BE2C (cell line): ENCODE measurements at regions not wholly inside any gene's neighbourhood (a gene's known extent, or its start where the extent isn't known, plus 50 kb on each side); places are given as distances from the start of the nearest gene placed in this dataset.

Experiments used
- DNase-seq: peaks from one replicate; pipeline ENCODE4 v3.0.0-alpha.2; 2020
- H3K27me3 ChIP-seq: fragments of 250-450 bp; sonication (Bioruptor Pico); 2 replicates; pipeline ENCODE4 v1.5.1; 2020; ENCODE audit warnings: mild to moderate bottlenecking
- H3K36me3 ChIP-seq: fragments of 250-450 bp; sonication (Bioruptor Pico); 2 replicates; pipeline ENCODE4 v1.5.1; 2020; ENCODE audit warnings: mild to moderate bottlenecking
- H3K4me1 ChIP-seq: fragments of 250-450 bp; sonication (Bioruptor Pico); 2 replicates; pipeline ENCODE4 v1.5.1; 2020
- H3K4me3 ChIP-seq: 2 replicates; pipeline ENCODE4 v1.5.1; 2011; ENCODE audit warnings: low read depth, low read length
- H3K9me3 ChIP-seq: fragments of 250-450 bp; sonication (Bioruptor Pico); 2 replicates; pipeline ENCODE4 v1.5.1; 2020
- TF ChIP-seq, protein P1 (sequence below): IDR thresholded peaks from 2 replicates; pipeline ENCODE4 v1.5.1; 2012; ENCODE audit warnings: mild to moderate bottlenecking, low read depth, low read length

GRCh38 chr16:88296437-88297177 lies 86.2 kb upstream of the ZNF469 start:
- DNase-seq: no peak
- Histone ChIP-seq H3K4me3 (no peak overlapping the region), H3K27me3 (no peaks in the 10 kb centered on the region), H3K4me1 (no peaks in the 10 kb centered on the region), H3K9me3 (no peaks in the 10 kb centered on the region), H3K36me3 (no peaks in the 10 kb centered on the region)
- TF ChIP-seq, protein P1, sequence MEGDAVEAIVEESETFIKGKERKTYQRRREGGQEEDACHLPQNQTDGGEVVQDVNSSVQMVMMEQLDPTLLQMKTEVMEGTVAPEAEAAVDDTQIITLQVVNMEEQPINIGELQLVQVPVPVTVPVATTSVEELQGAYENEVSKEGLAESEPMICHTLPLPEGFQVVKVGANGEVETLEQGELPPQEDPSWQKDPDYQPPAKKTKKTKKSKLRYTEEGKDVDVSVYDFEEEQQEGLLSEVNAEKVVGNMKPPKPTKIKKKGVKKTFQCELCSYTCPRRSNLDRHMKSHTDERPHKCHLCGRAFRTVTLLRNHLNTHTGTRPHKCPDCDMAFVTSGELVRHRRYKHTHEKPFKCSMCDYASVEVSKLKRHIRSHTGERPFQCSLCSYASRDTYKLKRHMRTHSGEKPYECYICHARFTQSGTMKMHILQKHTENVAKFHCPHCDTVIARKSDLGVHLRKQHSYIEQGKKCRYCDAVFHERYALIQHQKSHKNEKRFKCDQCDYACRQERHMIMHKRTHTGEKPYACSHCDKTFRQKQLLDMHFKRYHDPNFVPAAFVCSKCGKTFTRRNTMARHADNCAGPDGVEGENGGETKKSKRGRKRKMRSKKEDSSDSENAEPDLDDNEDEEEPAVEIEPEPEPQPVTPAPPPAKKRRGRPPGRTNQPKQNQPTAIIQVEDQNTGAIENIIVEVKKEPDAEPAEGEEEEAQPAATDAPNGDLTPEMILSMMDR: no peak

DNA sequence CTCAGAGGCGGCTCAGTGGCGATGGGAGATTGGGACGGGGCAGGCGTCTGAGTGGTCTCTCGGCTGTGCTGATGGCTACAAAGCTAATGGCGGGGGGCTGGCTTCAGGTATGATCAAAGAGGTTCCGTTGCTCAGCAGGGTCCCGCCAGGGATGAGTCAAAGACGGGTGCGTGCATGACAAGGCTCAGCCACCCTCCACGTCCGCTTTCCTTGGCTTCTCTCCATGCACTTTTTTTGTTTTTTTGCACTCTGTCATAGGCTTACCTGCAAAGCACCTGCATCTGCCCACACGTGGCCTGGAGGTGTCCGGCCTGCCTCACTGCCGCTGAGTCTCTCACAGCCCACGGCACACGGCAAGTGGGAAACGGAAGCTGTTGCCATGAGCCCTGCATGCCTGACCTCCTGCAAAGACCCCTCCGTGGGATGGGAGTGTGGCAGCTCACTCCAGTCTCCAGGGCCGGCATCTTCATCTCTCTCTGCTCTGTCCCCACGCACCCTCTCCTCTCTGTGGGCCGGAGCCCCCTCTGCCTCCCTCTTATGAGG lies 85.5 kb upstream of the ZNF469 start:
- TF ChIP-seq, protein P1: no peak
- H3K4me1 ChIP-seq: no peaks in the 10 kb centered on the region
- DNase-seq: no peak
- H3K9me3 ChIP-seq: no peaks in the 10 kb centered on the region
- H3K4me3 ChIP-seq: no peak overlapping the region
- H3K27me3 ChIP-seq: no peaks in the 10 kb centered on the region
- no peaks in the 10 kb centered on the region for H3K36me3 ChIP-seq

DNA sequence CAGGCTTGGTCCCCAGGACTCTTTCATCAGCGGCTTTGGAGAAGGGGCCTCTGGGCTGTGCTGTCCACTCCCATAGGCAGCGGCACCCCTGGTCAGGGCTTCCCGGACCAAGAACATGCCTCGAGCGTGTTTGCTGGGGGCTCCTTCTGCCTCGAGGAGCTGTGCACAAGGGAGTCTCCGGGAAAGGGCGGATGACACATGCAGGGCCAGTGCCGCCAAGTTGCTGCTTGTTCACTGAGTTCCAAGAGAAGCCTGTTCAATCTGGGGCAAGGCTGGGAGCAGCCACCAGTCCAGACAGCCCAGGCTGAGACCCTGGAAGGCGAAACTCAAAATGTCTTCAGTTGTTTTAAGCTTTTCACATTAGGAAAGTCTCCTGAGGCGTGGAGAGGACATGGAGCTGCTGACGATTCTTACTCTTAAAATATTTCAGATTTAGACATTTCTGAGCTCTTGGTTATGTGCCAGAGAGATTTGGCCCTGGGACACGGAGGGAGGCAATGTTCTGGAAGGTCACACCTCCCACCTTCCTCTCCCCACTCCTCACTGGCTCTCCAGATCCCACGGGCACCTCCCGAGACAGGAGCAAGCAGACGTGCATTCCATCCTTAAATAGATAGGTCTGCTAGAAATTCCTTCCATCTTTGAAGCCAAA lies 84.5 kb upstream of the ZNF469 start:
- no peak overlapping the region for H3K4me3 ChIP-seq
- H3K36me3 ChIP-seq: no peaks in the 10 kb centered on the region
- TF ChIP-seq, protein P1: no peak
- H3K9me3 ChIP-seq: no peaks in the 10 kb centered on the region
- no peak for DNase-seq
- H3K4me1 ChIP-seq: no peaks in the 10 kb centered on the region
- no peaks in the 10 kb centered on the region for H3K27me3 ChIP-seq

DNA sequence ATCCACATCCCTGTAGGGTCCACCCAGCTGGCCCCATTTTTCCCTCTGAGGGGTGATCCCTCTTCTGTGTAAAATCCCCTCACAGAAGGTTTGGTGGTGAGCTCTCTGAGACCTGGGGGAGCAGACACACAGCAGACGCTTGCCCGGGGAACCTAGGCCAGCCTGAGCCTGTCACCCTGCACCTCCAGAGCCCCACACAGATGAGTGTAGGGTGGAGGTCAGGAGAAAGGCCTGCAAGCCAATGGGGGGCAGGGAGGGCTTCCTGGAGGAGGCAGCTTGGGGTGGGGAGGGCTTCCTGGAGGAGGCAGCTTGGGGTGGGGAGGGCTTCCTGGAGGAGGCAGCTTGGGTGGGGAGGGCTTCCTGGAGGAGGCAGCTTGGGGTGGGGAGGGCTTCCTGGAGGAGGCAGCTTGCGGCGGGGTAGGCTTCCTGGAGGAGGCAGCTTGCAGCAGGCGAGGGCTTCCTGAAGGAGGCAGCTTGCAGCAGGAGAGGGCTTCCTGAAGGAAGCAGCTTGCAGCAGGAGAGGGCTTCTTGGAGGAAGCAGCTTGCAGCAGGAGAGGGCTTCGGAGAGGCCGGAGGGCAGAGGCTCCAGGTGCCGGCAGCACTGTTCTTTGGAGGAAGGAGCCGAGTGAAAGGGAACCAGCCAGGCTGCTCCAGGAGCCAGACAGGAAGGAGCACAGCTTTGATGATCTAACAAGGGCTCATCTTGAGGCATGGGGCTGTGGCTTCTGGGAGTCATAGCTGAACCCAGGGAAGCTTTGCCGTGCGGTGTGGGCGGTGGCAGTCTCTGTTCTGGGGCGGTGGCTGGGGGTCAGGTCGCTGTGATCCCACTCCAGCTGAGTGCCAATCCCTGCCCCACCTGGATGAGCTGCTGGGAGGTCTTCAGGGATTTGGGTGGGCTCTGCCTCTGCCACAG lies 83.7 kb upstream of the ZNF469 start:
- DNase-seq: no peak
- no peaks in the 10 kb centered on the region for H3K9me3 ChIP-seq
- TF ChIP-seq, protein P1: no peak
- H3K36me3 ChIP-seq: no peaks in the 10 kb centered on the region
- H3K27me3 ChIP-seq: no peaks in the 10 kb centered on the region
- H3K4me3 ChIP-seq: no peak overlapping the region
- H3K4me1 ChIP-seq: no peaks in the 10 kb centered on the region

DNA sequence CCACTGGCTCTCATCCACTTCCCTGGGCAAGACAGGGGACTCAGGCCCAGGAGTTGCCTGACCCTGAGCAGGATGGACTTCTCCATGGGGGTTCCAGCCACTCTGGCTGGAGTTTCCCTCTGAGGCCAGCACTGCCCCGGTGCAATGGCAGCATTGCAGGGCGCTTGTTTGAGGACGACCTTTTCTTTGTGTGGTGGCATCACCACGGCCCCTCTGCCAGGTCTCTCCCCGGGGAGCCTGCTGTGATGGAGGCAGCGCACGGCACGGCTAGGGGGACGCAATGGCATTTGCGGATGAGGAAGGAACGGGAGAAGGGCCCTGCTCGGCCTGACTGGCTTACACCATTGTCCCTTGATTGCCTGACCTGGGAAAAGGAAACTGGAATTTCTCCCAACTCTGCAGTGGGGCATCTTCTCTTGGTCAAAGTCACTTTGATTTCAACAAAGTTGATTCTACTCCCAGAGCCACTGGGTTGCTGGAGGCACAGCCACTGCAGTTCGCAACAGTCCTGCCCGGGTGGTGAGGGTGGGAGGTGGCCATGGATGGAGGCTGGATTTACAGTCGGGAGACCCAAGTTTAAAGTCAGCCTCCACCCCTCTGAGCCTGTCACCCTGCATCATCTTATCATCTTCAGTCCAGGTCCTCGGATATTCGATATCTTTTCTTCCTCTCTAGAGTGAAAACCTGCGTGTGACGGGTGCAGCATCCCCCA lies 82.9 kb upstream of the ZNF469 start:
- Histone ChIP-seq H3K4me3 (no peak overlapping the region), H3K4me1 (no peaks in the 10 kb centered on the region), H3K36me3 (no peaks in the 10 kb centered on the region), H3K9me3 (no peaks in the 10 kb centered on the region), H3K27me3 (no peaks in the 10 kb centered on the region)
- TF ChIP-seq, protein P1: no peak
- no peak for DNase-seq
